OCI-LY1 (cell line): ENCODE measurements at regions not wholly inside any gene's neighbourhood (a gene's known extent, or its start where the extent isn't known, plus 50 kb on each side); places are given as distances from the start of the nearest gene placed in this dataset.

Experiments used
- EZH2 ChIP-seq: fragments of 200-600 bp; sonication (generic), shearing (Covaris generic); IDR thresholded peaks from 2 replicates; pipeline ENCODE4 v1.8.0; 2017; ENCODE audit warnings: borderline replicate concordance, mixed run types, mild to moderate bottlenecking, antibody characterized with exemption, low read length, moderate library complexity, mixed read lengths
- TF ChIP-seq, protein P1 (sequence below): fragments of 200-600 bp; sonication (generic), shearing (Covaris generic); IDR thresholded peaks from 2 replicates; pipeline ENCODE4 v1.5.1; 2017; ENCODE audit warnings: mild to moderate bottlenecking, antibody characterized with exemption, low read length, moderate library complexity, mixed read lengths

DNA sequence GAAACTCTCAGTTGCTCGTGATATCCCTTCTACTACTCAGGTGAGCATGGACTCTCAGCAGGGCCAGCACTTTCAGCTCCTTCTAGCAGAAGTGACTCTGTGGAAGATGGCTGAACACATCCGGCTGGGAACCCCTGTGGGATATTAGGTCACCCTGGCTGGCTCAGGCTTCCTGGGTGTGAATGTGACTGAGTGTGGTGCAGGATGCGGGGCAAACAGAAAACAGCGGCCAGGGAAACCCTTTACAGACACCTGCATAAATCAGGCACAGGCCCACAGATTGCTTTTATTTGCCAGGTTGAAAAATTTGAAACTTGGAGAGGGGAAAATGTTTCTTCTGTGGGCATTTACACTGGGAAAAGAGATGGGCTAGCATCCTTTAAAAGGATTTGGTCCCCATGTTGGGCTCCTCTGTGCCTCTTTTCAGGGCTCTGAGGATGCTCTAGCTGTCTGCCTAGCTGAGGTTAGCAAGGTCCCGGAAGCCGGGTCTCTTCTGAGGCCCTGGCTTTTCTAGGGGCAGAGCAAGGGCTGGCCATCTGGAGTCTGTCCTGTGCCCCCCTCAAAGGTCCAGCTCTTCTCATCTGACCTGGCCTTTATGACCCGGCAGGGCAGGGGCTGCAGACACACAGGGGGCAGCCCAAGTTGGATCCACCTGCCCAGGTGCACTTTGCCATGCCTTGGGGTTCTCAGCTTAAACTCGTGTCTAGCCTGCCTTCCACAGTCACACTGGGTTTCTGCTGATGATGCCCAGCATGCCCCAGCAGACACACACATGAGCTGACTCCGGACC is 243.0 kb downstream of the SIPA1L2 start:
- TF ChIP-seq, protein P1, sequence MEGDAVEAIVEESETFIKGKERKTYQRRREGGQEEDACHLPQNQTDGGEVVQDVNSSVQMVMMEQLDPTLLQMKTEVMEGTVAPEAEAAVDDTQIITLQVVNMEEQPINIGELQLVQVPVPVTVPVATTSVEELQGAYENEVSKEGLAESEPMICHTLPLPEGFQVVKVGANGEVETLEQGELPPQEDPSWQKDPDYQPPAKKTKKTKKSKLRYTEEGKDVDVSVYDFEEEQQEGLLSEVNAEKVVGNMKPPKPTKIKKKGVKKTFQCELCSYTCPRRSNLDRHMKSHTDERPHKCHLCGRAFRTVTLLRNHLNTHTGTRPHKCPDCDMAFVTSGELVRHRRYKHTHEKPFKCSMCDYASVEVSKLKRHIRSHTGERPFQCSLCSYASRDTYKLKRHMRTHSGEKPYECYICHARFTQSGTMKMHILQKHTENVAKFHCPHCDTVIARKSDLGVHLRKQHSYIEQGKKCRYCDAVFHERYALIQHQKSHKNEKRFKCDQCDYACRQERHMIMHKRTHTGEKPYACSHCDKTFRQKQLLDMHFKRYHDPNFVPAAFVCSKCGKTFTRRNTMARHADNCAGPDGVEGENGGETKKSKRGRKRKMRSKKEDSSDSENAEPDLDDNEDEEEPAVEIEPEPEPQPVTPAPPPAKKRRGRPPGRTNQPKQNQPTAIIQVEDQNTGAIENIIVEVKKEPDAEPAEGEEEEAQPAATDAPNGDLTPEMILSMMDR: no peak
- TF ChIP-seq EZH2: no peak
